ENCODE measurements at regions not wholly inside any gene's neighbourhood (a gene's known extent, or its start where the extent isn't known, plus 50 kb on each side); places are given as distances from the start of the nearest gene placed in this dataset.
"Not testable (repeated sequence)": the region's sequence is repeated elsewhere in the genome, so short reads cannot be mapped to it uniquely, and the experiment has no call there.

- in situ Hi-C loops (cut with MboI; ENCODE audit: low pct_unique_long_range_greater_than_20kb, low sequenced_read_pairs) = no loop called here
Observed at GRCh38 chr16:55055262-55055661, 124.6 kb downstream of the IRX5 start.

GRCh38 chr16:55056585-55057401 lies 126.1 kb downstream of the IRX5 start:
- no peak for DNase-seq
- in situ Hi-C loops (cut with MboI; ENCODE audit: low pct_unique_long_range_greater_than_20kb, low sequenced_read_pairs) = no loop called here

More at GRCh38 chr16:55055262-55055661, 124.6 kb downstream of the IRX5 start:
- DNase-seq = no peak

GRCh38 chr16:55057866-55058265 lies 127.2 kb downstream of the IRX5 start:
- DNase-seq = no peak
- in situ Hi-C loops (cut with MboI; ENCODE audit: low pct_unique_long_range_greater_than_20kb, low sequenced_read_pairs) = no loop called here

GRCh38 chr16:55058576-55058975 lies 127.9 kb downstream of the IRX5 start:
- in situ Hi-C loops (cut with MboI; ENCODE audit: low pct_unique_long_range_greater_than_20kb, low sequenced_read_pairs) = no loop called here
- no peak for DNase-seq

- in situ Hi-C loops (cut with MboI; ENCODE audit: low pct_unique_long_range_greater_than_20kb, low sequenced_read_pairs) = no loop called here
- no peak for DNase-seq
Observed at GRCh38 chr16:55059146-55059545, 128.5 kb downstream of the IRX5 start.

- no peak for DNase-seq
- in situ Hi-C loops (cut with MboI; ENCODE audit: low pct_unique_long_range_greater_than_20kb, low sequenced_read_pairs) = no loop called here
Observed at GRCh38 chr16:55061126-55061525, 130.5 kb downstream of the IRX5 start.

- no peak for DNase-seq
- in situ Hi-C loops (cut with MboI; ENCODE audit: low pct_unique_long_range_greater_than_20kb, low sequenced_read_pairs) = no loop called here
Observed at GRCh38 chr16:55062442-55062841, 131.8 kb downstream of the IRX5 start.

- in situ Hi-C loops (cut with MboI; ENCODE audit: low pct_unique_long_range_greater_than_20kb, low sequenced_read_pairs) = no loop called here
- DNase-seq = no peak
Observed at GRCh38 chr16:55072976-55073375, 142.3 kb downstream of the IRX5 start.

- no peak for DNase-seq
- in situ Hi-C loops (cut with MboI; ENCODE audit: low pct_unique_long_range_greater_than_20kb, low sequenced_read_pairs) = no loop called here
Observed at GRCh38 chr16:55073830-55074229, 143.2 kb downstream of the IRX5 start.

GRCh38 chr16:55075208-55075607 lies 144.5 kb downstream of the IRX5 start:
- in situ Hi-C loops (cut with MboI; ENCODE audit: low pct_unique_long_range_greater_than_20kb, low sequenced_read_pairs); DNase-seq: not testable (repeated sequence)

GRCh38 chr16:55076053-55076452 lies 145.4 kb downstream of the IRX5 start:
- in situ Hi-C loops (cut with MboI; ENCODE audit: low pct_unique_long_range_greater_than_20kb, low sequenced_read_pairs) = no loop called here
- no peak for DNase-seq

- in situ Hi-C loops (cut with MboI; ENCODE audit: low pct_unique_long_range_greater_than_20kb, low sequenced_read_pairs) = no loop called here
- no peak for DNase-seq
Observed at GRCh38 chr16:55077266-55077665, 146.6 kb downstream of the IRX5 start.

- no peak for DNase-seq
- in situ Hi-C loops (cut with MboI; ENCODE audit: low pct_unique_long_range_greater_than_20kb, low sequenced_read_pairs) = no loop called here
Observed at GRCh38 chr16:55078153-55078552, 147.5 kb downstream of the IRX5 start.

- in situ Hi-C loops (cut with MboI; ENCODE audit: low pct_unique_long_range_greater_than_20kb, low sequenced_read_pairs) = no loop called here
- DNase-seq = no peak
Observed at GRCh38 chr16:55078699-55079410, 148.2 kb downstream of the IRX5 start.

GRCh38 chr16:55081622-55082590 lies 151.2 kb downstream of the IRX5 start:
- no peak for DNase-seq
- in situ Hi-C loops (cut with MboI; ENCODE audit: low pct_unique_long_range_greater_than_20kb, low sequenced_read_pairs) = no loop called here

GRCh38 chr16:55082591-55082976 lies 151.9 kb downstream of the IRX5 start:
- in situ Hi-C loops (cut with MboI; ENCODE audit: low pct_unique_long_range_greater_than_20kb, low sequenced_read_pairs) = no loop called here

GRCh38 chr16:55083052-55083451 lies 152.4 kb downstream of the IRX5 start:
- in situ Hi-C loops (cut with MboI; ENCODE audit: low pct_unique_long_range_greater_than_20kb, low sequenced_read_pairs) = no loop called here
- no peak for DNase-seq

More at GRCh38 chr16:55082591-55082976, 151.9 kb downstream of the IRX5 start:
- DNase-seq = no peak

GRCh38 chr16:55088098-55088497 lies 157.4 kb downstream of the IRX5 start:
- DNase-seq = no peak
- in situ Hi-C loops (cut with MboI; ENCODE audit: low pct_unique_long_range_greater_than_20kb, low sequenced_read_pairs) = no loop called here

- no peak for DNase-seq
- in situ Hi-C loops (cut with MboI; ENCODE audit: low pct_unique_long_range_greater_than_20kb, low sequenced_read_pairs) = no loop called here
Observed at GRCh38 chr16:55089600-55089999, 158.9 kb downstream of the IRX5 start.
